Right forelimb (tissue), 1 donor: ENCODE measurements at regions not wholly inside any gene's neighbourhood (a gene's known extent, or its start where the extent isn't known, plus 50 kb on each side); places are given as distances from the start of the nearest gene placed in this dataset.
"Not testable (repeated sequence)": the region's sequence is repeated elsewhere in the genome, so short reads cannot be mapped to it uniquely, and the experiment has no call there.

Source experiments
- DNase-seq: peaks from one replicate; pipeline ENCODE4 v3.0.0-alpha.2; 2018

- no peak for DNase-seq
Measured at GRCh38 chr18:27361477-27361876, 176.4 kb upstream of the CHST9 start.

GRCh38 chr18:27355308-27355707 is 170.2 kb upstream of the CHST9 start:
- DNase-seq: no peak

GRCh38 chr18:27353273-27353672 is 168.2 kb upstream of the CHST9 start:
- DNase-seq: no peak

GRCh38 chr18:27349284-27349882 is 164.3 kb upstream of the CHST9 start:
- DNase-seq: no peak

GRCh38 chr18:27331606-27332005 is 146.5 kb upstream of the CHST9 start:
- no peak for DNase-seq

- DNase-seq: no peak
Measured at GRCh38 chr18:27314996-27315395, 129.9 kb upstream of the CHST9 start.

GRCh38 chr18:27313678-27314077 is 128.6 kb upstream of the CHST9 start:
- DNase-seq: no peak

- DNase-seq: no peak
Measured at GRCh38 chr18:27312853-27313252, 127.7 kb upstream of the CHST9 start.

- no peak for DNase-seq
Measured at GRCh38 chr18:27312153-27312552, 127.0 kb upstream of the CHST9 start.

GRCh38 chr18:27311114-27311513 is 126.0 kb upstream of the CHST9 start:
- DNase-seq: no peak

GRCh38 chr18:27301615-27302378 is 116.7 kb upstream of the CHST9 start:
- no peak for DNase-seq

GRCh38 chr18:27298214-27298804 is 113.2 kb upstream of the CHST9 start:
- DNase-seq: no peak

GRCh38 chr18:27285973-27286562 is 101.0 kb upstream of the CHST9 start:
- not testable (repeated sequence) for DNase-seq

GRCh38 chr18:27278131-27278530 is 93.0 kb upstream of the CHST9 start:
- no peak for DNase-seq

GRCh38 chr18:27277554-27277953 is 92.4 kb upstream of the CHST9 start:
- DNase-seq: no peak

- DNase-seq: no peak
Measured at GRCh38 chr18:27276886-27277285, 91.8 kb upstream of the CHST9 start.

- no peak for DNase-seq
Measured at GRCh38 chr18:27276479-27276878, 91.4 kb upstream of the CHST9 start.

GRCh38 chr18:27274901-27275300 is 89.8 kb upstream of the CHST9 start:
- no peak for DNase-seq

- no peak for DNase-seq
Measured at GRCh38 chr18:27270508-27270907, 85.4 kb upstream of the CHST9 start.

GRCh38 chr18:27263369-27263768 is 78.3 kb upstream of the CHST9 start:
- no peak for DNase-seq

- DNase-seq: no peak
Measured at GRCh38 chr18:27261769-27262549, 76.9 kb upstream of the CHST9 start.

GRCh38 chr18:27253571-27253970 is 68.5 kb upstream of the CHST9 start:
- no peak for DNase-seq

- no peak for DNase-seq
Measured at GRCh38 chr18:27250471-27250870, 65.4 kb upstream of the CHST9 start.
